ENCODE measurements at regions not wholly inside any gene's neighbourhood (a gene's known extent, or its start where the extent isn't known, plus 50 kb on each side); places are given as distances from the start of the nearest gene placed in this dataset.

GRCh38 chr5:54874337-54875021 is 110.9 kb downstream of the ESM1 start:
- WGBS, 2 donors = 20 to 23% methylated on average over 7 of the region's 7 CpGs
- intact Hi-C loops (cut with DNase I; ENCODE audit: low total_unique reads) = no loop called here
- no peak for DNase-seq (ENCODE audit: low spot score in 2 of 2)
- no peak overlapping the region for H3K4me3 ChIP-seq (ENCODE audit: low read depth, poor library complexity, severe bottlenecking)
- TF ChIP-seq, protein P1, sequence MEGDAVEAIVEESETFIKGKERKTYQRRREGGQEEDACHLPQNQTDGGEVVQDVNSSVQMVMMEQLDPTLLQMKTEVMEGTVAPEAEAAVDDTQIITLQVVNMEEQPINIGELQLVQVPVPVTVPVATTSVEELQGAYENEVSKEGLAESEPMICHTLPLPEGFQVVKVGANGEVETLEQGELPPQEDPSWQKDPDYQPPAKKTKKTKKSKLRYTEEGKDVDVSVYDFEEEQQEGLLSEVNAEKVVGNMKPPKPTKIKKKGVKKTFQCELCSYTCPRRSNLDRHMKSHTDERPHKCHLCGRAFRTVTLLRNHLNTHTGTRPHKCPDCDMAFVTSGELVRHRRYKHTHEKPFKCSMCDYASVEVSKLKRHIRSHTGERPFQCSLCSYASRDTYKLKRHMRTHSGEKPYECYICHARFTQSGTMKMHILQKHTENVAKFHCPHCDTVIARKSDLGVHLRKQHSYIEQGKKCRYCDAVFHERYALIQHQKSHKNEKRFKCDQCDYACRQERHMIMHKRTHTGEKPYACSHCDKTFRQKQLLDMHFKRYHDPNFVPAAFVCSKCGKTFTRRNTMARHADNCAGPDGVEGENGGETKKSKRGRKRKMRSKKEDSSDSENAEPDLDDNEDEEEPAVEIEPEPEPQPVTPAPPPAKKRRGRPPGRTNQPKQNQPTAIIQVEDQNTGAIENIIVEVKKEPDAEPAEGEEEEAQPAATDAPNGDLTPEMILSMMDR (IDR thresholded peaks at IDR 0.05) = no peak
- no peak for TF ChIP-seq POLR2A (IDR thresholded peaks at IDR 0.05)

DNA sequence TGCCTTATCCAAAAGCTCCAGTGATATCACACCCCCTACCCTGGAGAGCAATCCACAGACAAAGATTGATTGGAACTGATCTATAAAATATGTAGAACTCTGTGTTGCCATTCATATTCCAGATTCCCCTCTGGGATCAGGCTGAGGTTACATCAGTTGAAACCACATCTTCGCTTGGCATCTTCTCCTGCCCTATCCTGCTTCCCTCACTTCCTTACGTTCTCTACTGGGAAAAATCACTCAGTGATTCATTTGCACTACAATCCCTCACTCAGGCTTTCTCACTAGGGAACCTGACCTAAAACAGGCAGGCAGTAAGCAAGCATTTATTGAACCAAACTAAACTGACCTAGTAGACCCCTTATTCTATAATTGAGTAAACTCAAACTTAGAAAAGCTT is 111.7 kb downstream of the ESM1 start:
- TF ChIP-seq, protein P1 (IDR thresholded peaks at IDR 0.05) = no peak
- no peak for TF ChIP-seq POLR2A (IDR thresholded peaks at IDR 0.05)
- WGBS, 2 donors = 55 to 66% methylated on average over 2 of the region's 2 CpGs
- intact Hi-C loops (cut with DNase I; ENCODE audit: low total_unique reads) = no loop called here
- no peak overlapping the region for H3K4me3 ChIP-seq (ENCODE audit: low read depth, poor library complexity, severe bottlenecking)
- no peak for DNase-seq (ENCODE audit: low spot score in 2 of 2)

- no peak for TF ChIP-seq POLR2A (IDR thresholded peaks at IDR 0.05)
- TF ChIP-seq, protein P1 (IDR thresholded peaks at IDR 0.05) = no peak
- intact Hi-C loops (cut with DNase I; ENCODE audit: low total_unique reads) = no loop called here
- WGBS, 2 donors = 72 to 91% methylated on average over 1 of the region's 1 CpG
- H3K4me3 ChIP-seq (ENCODE audit: low read depth, poor library complexity, severe bottlenecking) = no peak overlapping the region
- DNase-seq (ENCODE audit: low spot score in 2 of 2) = no peak
Measured at GRCh38 chr5:54872810-54873209, 112.6 kb downstream of the ESM1 start.

GRCh38 chr5:54870271-54870670 is 115.1 kb downstream of the ESM1 start:
- TF ChIP-seq, protein P1 (IDR thresholded peaks at IDR 0.05) = no peak
- TF ChIP-seq POLR2A (IDR thresholded peaks at IDR 0.05) = no peak
- WGBS, 2 donors = 81 to 91% methylated on average over 3 of the region's 3 CpGs

GRCh38 chr5:54869691-54870090 is 115.7 kb downstream of the ESM1 start:
- TF ChIP-seq POLR2A (IDR thresholded peaks at IDR 0.05) = no peak
- TF ChIP-seq, protein P1 (IDR thresholded peaks at IDR 0.05) = no peak
- WGBS, 2 donors = 84 to 85% methylated on average over 1 of the region's 1 CpG
- no peak for DNase-seq (ENCODE audit: low spot score in 2 of 2)
- intact Hi-C loops (cut with DNase I; ENCODE audit: low total_unique reads) = no loop called here
- H3K4me3 ChIP-seq (ENCODE audit: low read depth, poor library complexity, severe bottlenecking) = no peak overlapping the region

More at GRCh38 chr5:54870271-54870670, 115.1 kb downstream of the ESM1 start:
- H3K4me3 ChIP-seq (ENCODE audit: low read depth, poor library complexity, severe bottlenecking) = no peak overlapping the region
- intact Hi-C loops (cut with DNase I; ENCODE audit: low total_unique reads) = no loop called here
- no peak for DNase-seq (ENCODE audit: low spot score in 2 of 2)

All from lower leg skin (tissue), 4 donors.